ENCODE measurements at regions not wholly inside any gene's neighbourhood (a gene's known extent, or its start where the extent isn't known, plus 50 kb on each side); places are given as distances from the start of the nearest gene placed in this dataset.

GRCh38 chr21:38741092-38741949 is 64.4 kb upstream of the ETS2 start:
- ChIA-PET CTCF (no interaction called here), POLR2A (ENCODE audit: unreplicated experiment) (no interaction called here)
- no peaks in the 10 kb centered on the region for H3K4me1 ChIP-seq (ENCODE audit: insufficient read depth, low read length)
- H4K20me1 ChIP-seq (ENCODE audit: low read length), result no peaks in the 10 kb centered on the region
- no peak for ATAC-seq
- H3K36me3 ChIP-seq (ENCODE audit: low read depth, low read length), result no peaks in the 10 kb centered on the region
- no peaks in the 10 kb centered on the region for H3K79me2 ChIP-seq (ENCODE audit: low read length)
- H3K27ac ChIP-seq (ENCODE audit: low read length), result no peak overlapping the region
- no TSS peak for BruUV-seq (replicated peaks)
- intact Hi-C loops (cut with micrococcal nuclease), result no loop called here
- H2AFZ ChIP-seq (ENCODE audit: low read length), result no peak overlapping the region
- H3F3A ChIP-seq (ENCODE audit: low read length, unreplicated experiment), result no peaks in the 10 kb centered on the region
- no peak for DNase-seq
- TF ChIP-seq EZH2phosphoT487 (IDR thresholded peaks at IDR 0.05; ENCODE audit: borderline replicate concordance, low read length), result no peak
- no peak overlapping the region for H3K9ac ChIP-seq (ENCODE audit: low read length)
- H3K9me2 ChIP-seq (replicated peaks; ENCODE audit: low read length), result no peaks in the 10 kb centered on the region
- no peaks in the 10 kb centered on the region for H3K27me3 ChIP-seq (ENCODE audit: low read length)
- no peaks in the 10 kb centered on the region for H3K9me3 ChIP-seq (ENCODE audit: low read length)
- no peak overlapping the region for H3K4me3 ChIP-seq (ENCODE audit: low read length)
- H3K4me2 ChIP-seq (ENCODE audit: low read length), result no peak overlapping the region

DNA sequence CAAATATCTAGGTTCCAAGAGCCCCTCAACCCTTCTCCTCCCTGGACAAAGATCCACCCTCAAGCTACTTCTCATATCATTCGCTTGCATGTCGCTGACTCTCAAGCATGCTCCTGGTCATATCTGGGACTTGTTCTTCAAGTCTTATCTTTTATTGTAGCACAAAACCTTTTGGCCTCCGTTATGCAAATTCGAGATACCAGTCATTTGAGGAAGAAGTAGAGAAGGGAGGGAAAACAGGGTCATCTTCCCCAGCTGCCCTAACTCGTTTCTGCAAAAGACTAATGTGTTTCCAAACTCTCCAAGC is 63.8 kb upstream of the ETS2 start:
- H3K36me3 ChIP-seq (ENCODE audit: low read depth, low read length), result no peaks in the 10 kb centered on the region
- H3K4me1 ChIP-seq (ENCODE audit: insufficient read depth, low read length), result no peaks in the 10 kb centered on the region
- H3K27ac ChIP-seq (ENCODE audit: low read length), result no peak overlapping the region
- no peak overlapping the region for H2AFZ ChIP-seq (ENCODE audit: low read length)
- H3K27me3 ChIP-seq (ENCODE audit: low read length), result no peaks in the 10 kb centered on the region
- BruUV-seq (replicated peaks), result no TSS peak
- intact Hi-C loops (cut with micrococcal nuclease), result no loop called here
- TF ChIP-seq EZH2phosphoT487 (IDR thresholded peaks at IDR 0.05; ENCODE audit: borderline replicate concordance, low read length), result no peak
- no peak for TF ChIP-seq EZH2 (IDR thresholded peaks at IDR 0.05; ENCODE audit: low read length, unreplicated experiment)
- TF ChIP-seq, protein P1, sequence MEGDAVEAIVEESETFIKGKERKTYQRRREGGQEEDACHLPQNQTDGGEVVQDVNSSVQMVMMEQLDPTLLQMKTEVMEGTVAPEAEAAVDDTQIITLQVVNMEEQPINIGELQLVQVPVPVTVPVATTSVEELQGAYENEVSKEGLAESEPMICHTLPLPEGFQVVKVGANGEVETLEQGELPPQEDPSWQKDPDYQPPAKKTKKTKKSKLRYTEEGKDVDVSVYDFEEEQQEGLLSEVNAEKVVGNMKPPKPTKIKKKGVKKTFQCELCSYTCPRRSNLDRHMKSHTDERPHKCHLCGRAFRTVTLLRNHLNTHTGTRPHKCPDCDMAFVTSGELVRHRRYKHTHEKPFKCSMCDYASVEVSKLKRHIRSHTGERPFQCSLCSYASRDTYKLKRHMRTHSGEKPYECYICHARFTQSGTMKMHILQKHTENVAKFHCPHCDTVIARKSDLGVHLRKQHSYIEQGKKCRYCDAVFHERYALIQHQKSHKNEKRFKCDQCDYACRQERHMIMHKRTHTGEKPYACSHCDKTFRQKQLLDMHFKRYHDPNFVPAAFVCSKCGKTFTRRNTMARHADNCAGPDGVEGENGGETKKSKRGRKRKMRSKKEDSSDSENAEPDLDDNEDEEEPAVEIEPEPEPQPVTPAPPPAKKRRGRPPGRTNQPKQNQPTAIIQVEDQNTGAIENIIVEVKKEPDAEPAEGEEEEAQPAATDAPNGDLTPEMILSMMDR (conservative IDR thresholded peaks at IDR 0.05; ENCODE audit: low read depth, low read length), result no peak
- H3K4me3 ChIP-seq (ENCODE audit: low read length), result no peak overlapping the region
- H3K79me2 ChIP-seq (ENCODE audit: low read length), result no peaks in the 10 kb centered on the region
- no peaks in the 10 kb centered on the region for H4K20me1 ChIP-seq (ENCODE audit: low read length)
- no peaks in the 10 kb centered on the region for H3K9me2 ChIP-seq (replicated peaks; ENCODE audit: low read length)
- no peaks in the 10 kb centered on the region for H3F3A ChIP-seq (ENCODE audit: low read length, unreplicated experiment)
- H3K9me3 ChIP-seq (ENCODE audit: low read length), result no peaks in the 10 kb centered on the region
- DNase-seq (no peak), ATAC-seq (no peak)
- ChIA-PET POLR2A (ENCODE audit: unreplicated experiment) (no interaction called here), CTCF (no interaction called here)
- H3K4me2 ChIP-seq (ENCODE audit: low read length), result no peak overlapping the region
- H3K9ac ChIP-seq (ENCODE audit: low read length), result no peak overlapping the region

DNA sequence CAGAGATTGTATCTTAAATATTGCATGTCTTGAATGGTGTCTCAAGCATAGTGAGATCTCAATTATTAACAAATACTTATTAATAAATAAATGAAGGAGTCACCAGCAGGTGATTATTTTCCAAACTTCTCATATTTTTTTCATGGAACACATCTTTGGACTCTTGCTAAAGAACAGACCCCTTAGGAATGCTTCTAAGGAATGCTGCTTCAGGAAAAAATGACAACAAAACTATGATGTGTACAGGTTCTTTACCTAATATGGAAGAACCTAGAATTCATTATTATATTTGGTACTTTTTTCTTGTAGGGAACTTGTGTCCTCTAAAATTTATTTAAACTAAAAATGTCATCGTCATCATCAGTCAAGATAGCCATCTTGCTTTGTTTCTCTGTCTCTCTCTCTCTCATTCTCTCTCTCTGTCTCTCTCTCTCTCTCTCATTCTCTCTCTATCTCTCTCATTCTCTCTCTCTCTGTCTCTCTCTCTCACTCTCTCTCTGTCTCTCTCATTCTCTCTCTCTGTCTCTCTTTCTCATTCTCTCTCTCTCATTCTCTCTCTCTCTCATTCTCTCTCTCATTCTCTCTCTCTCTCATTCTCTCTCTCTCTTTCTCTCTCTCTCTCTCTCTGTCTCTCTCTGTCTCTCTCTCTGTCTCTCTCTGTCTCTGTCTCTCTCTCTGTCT is 63.0 kb upstream of the ETS2 start:
- BruUV-seq (replicated peaks), result no TSS peak
- intact Hi-C loops (cut with micrococcal nuclease), result no loop called here
- ChIA-PET POLR2A (ENCODE audit: unreplicated experiment) (no interaction called here), CTCF (no interaction called here)
- TF ChIP-seq EZH2phosphoT487 (IDR thresholded peaks at IDR 0.05; ENCODE audit: borderline replicate concordance, low read length), result no peak
- TF ChIP-seq, protein P1 (conservative IDR thresholded peaks at IDR 0.05; ENCODE audit: low read depth, low read length), result no peak
- no peak for TF ChIP-seq EZH2 (IDR thresholded peaks at IDR 0.05; ENCODE audit: low read length, unreplicated experiment)
- H3K4me2 ChIP-seq (ENCODE audit: low read length), result no peak overlapping the region
- H3K4me3 ChIP-seq (ENCODE audit: low read length), result no peak overlapping the region
- no peaks in the 10 kb centered on the region for H4K20me1 ChIP-seq (ENCODE audit: low read length)
- H2AFZ ChIP-seq (ENCODE audit: low read length), result no peak overlapping the region
- ATAC-seq (no peak), DNase-seq (no peak)
- no peaks in the 10 kb centered on the region for H3K9me2 ChIP-seq (replicated peaks; ENCODE audit: low read length)
- no peaks in the 10 kb centered on the region for H3K4me1 ChIP-seq (ENCODE audit: insufficient read depth, low read length)
- no peak overlapping the region for H3K9ac ChIP-seq (ENCODE audit: low read length)
- H3K27me3 ChIP-seq (ENCODE audit: low read length), result no peaks in the 10 kb centered on the region
- no peaks in the 10 kb centered on the region for H3F3A ChIP-seq (ENCODE audit: low read length, unreplicated experiment)
- no peaks in the 10 kb centered on the region for H3K9me3 ChIP-seq (ENCODE audit: low read length)
- H3K36me3 ChIP-seq (ENCODE audit: low read depth, low read length), result no peaks in the 10 kb centered on the region
- H3K79me2 ChIP-seq (ENCODE audit: low read length), result no peaks in the 10 kb centered on the region
- H3K27ac ChIP-seq (ENCODE audit: low read length), result no peak overlapping the region
